ENCODE measurements at regions not wholly inside any gene's neighbourhood (a gene's known extent, or its start where the extent isn't known, plus 50 kb on each side); places are given as distances from the start of the nearest gene placed in this dataset.

DNA sequence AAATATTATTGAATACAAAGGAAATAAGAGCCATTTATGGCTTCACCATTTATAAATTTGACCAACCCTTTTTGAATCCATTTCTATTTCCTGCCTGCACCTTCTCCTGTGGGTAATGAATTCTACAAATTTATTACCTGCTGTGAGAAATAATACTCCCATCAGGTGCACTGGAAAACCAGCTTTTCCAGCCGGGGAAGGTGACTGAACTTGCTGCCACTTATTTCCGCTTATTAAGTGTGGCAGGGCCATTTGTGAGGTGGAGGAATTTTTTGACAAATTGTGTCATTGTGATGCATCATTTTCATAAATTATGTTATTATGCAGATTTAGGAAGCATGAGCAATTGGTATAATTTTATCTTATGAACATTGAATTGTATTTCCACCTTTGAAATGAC lies 151.1 kb downstream of the SQOR start:
- TF ChIP-seq, protein P1, sequence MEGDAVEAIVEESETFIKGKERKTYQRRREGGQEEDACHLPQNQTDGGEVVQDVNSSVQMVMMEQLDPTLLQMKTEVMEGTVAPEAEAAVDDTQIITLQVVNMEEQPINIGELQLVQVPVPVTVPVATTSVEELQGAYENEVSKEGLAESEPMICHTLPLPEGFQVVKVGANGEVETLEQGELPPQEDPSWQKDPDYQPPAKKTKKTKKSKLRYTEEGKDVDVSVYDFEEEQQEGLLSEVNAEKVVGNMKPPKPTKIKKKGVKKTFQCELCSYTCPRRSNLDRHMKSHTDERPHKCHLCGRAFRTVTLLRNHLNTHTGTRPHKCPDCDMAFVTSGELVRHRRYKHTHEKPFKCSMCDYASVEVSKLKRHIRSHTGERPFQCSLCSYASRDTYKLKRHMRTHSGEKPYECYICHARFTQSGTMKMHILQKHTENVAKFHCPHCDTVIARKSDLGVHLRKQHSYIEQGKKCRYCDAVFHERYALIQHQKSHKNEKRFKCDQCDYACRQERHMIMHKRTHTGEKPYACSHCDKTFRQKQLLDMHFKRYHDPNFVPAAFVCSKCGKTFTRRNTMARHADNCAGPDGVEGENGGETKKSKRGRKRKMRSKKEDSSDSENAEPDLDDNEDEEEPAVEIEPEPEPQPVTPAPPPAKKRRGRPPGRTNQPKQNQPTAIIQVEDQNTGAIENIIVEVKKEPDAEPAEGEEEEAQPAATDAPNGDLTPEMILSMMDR (IDR thresholded peaks at IDR 0.05) = no peak
- TF ChIP-seq POLR2A (IDR thresholded peaks at IDR 0.05) (no peak), EP300 (IDR thresholded peaks at IDR 0.05) (no peak)
